ENCODE measurements at regions not wholly inside any gene's neighbourhood (a gene's known extent, or its start where the extent isn't known, plus 50 kb on each side); places are given as distances from the start of the nearest gene placed in this dataset.

DNA sequence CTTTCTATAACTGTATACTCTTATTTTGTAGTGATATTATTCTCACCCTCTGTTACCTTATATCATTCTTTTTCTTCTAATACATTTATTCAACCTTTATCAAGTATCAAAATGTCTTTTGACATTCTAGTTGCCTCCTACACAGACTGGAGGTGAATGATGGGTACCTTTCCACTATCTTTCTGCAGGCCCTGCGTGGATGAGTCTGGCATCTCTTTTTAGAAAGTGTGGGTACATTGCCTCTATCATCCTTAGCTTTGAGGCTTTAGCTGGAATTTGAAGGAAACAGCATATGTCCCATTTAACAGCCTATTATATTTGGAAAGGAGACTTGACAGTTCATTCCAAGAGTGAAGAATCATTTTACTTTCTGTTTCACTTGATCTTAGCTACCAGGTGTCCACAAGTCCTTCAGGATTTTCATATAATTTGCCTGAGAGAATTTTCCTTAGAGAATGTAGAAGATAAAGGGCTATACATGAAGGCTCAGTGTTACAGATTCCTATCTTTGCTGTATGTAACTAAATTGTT is 192.0 kb downstream of the CWF19L2 start:
- TF ChIP-seq POLR2A (IDR thresholded peaks at IDR 0.05; ENCODE audit: low read depth, low read length) (no peak), POLR2AphosphoS5 (IDR thresholded peaks at IDR 0.05; ENCODE audit: low read depth, low read length) (no peak), TAF1 (IDR thresholded peaks at IDR 0.05; ENCODE audit: low read depth, low read length) (no peak), PAX5 (IDR thresholded peaks at IDR 0.05; ENCODE audit: insufficient read depth, low read length, severe bottlenecking) (no peak)
